GM23338 (cell line): ENCODE measurements at regions not wholly inside any gene's neighbourhood (a gene's known extent, or its start where the extent isn't known, plus 50 kb on each side); places are given as distances from the start of the nearest gene placed in this dataset.

Experiments used
- ATAC-seq: fragments of 200-7000 bp; cut with Tn5 transposase; 3 replicates; pipeline ENCODE4 v1.9.1; 2020
- DNase-seq: peaks from one replicate; pipeline ENCODE4 v3.0.0-alpha.2; 2015; ENCODE audit warnings: low spot score
- H2AFZ ChIP-seq: fragments of 200-600 bp; sonication (generic); 2 replicates; pipeline ENCODE4 v1.8.0; 2016; ENCODE audit warnings: antibody characterized with exemption, mild to moderate bottlenecking, moderate library complexity
- H3F3A ChIP-seq: fragments of 200-600 bp; sonication (generic); replicated peaks from 2 replicates; pipeline ENCODE4 v1.8.0; 2017; ENCODE audit warnings: antibody characterized with exemption, mixed run types, low read depth
- H3K27ac ChIP-seq: fragments of 200-600 bp; sonication (generic); 2 replicates; pipeline ENCODE4 v1.6.1; 2016; ENCODE audit warnings: low read depth
- H3K27me3 ChIP-seq: fragments of 200-600 bp; sonication (generic); 2 replicates; pipeline ENCODE4 v1.8.0; 2016; ENCODE audit warnings: mild to moderate bottlenecking, mixed run types, moderate library complexity; ENCODE audit not compliant: insufficient read depth
- H3K36me3 ChIP-seq: fragments of 200-600 bp; sonication (generic); 2 replicates; pipeline ENCODE4 v1.8.0; 2016; ENCODE audit warnings: mild to moderate bottlenecking; ENCODE audit not compliant: insufficient read depth
- H3K4me1 ChIP-seq: fragments of 200-600 bp; sonication (generic); 2 replicates; pipeline ENCODE4 v1.8.0; 2016; ENCODE audit warnings: mild to moderate bottlenecking, moderate library complexity; ENCODE audit not compliant: insufficient read depth
- H3K4me2 ChIP-seq: fragments of 200-600 bp; sonication (generic); 2 replicates; pipeline ENCODE4 v1.7.1; 2017; ENCODE audit warnings: mixed run types
- H3K4me3 ChIP-seq: fragments of 200-600 bp; sonication (generic); 2 replicates; pipeline ENCODE4 v1.6.1; 2016; ENCODE audit warnings: mixed run types
- H3K79me2 ChIP-seq: fragments of 200-600 bp; sonication (generic); replicated peaks from 2 replicates; pipeline ENCODE4 v1.8.0; 2017; ENCODE audit warnings: mild to moderate bottlenecking; ENCODE audit not compliant: insufficient read depth
- H3K9me2 ChIP-seq: fragments of 200-600 bp; sonication (generic); 2 replicates; pipeline ENCODE4 v1.8.0; 2017; ENCODE audit not compliant: insufficient read depth
- H4K20me1 ChIP-seq: fragments of 200-600 bp; sonication (generic); replicated peaks from 2 replicates; pipeline ENCODE4 v1.8.0; 2017; ENCODE audit warnings: mild to moderate bottlenecking; ENCODE audit not compliant: insufficient read depth
- H3K27ac Mint-ChIP-seq: 2 replicates; pipeline ENCODE4 v1.8.0; 2020; ENCODE audit warnings: inconsistent platforms, mild to moderate bottlenecking, moderate library complexity, mixed read lengths
- H3K27me3 Mint-ChIP-seq: 3 replicates; pipeline ENCODE4 v1.8.0; 2022; ENCODE audit warnings: low read depth, mild to moderate bottlenecking, moderate library complexity, mixed read lengths, inconsistent platforms; ENCODE audit not compliant: insufficient read depth, poor library complexity
- H3K36me3 Mint-ChIP-seq: 3 replicates; pipeline ENCODE4 v1.8.0; 2021; ENCODE audit warnings: low read depth, mild to moderate bottlenecking, inconsistent platforms, moderate library complexity, mixed read lengths
- H3K4me1 Mint-ChIP-seq: 3 replicates; pipeline ENCODE4 v1.8.0; 2020; ENCODE audit warnings: mild to moderate bottlenecking, inconsistent platforms, mixed read lengths
- H3K4me3 Mint-ChIP-seq: 3 replicates; pipeline ENCODE4 v1.8.0; 2021; ENCODE audit warnings: moderate library complexity, mild to moderate bottlenecking, inconsistent platforms, mixed read lengths
- H3K9me3 Mint-ChIP-seq: 3 replicates; pipeline ENCODE4 v1.8.0; 2020; ENCODE audit warnings: moderate library complexity, mild to moderate bottlenecking, inconsistent platforms, mixed read lengths
- CREB1 ChIP-seq: fragments of 250-450 bp; sonication (Bioruptor Pico); IDR thresholded peaks from 2 replicates; pipeline ENCODE4 v1.5.0; 2020; ENCODE audit warnings: low read depth, mild to moderate bottlenecking, moderate library complexity
- NANOG ChIP-seq: IDR thresholded peaks from 2 replicates; pipeline ENCODE4 v1.6.1; 2016; ENCODE audit warnings: antibody characterized with exemption, borderline replicate concordance
- POLR2AphosphoS5 ChIP-seq: IDR thresholded peaks from 2 replicates; pipeline ENCODE4 v1.6.1; 2016; ENCODE audit warnings: antibody characterized with exemption, low read depth
- STAT1 ChIP-seq: IDR thresholded peaks from one replicate; pipeline ENCODE4 v1.6.1; 2016; ENCODE audit warnings: antibody characterized with exemption; ENCODE audit not compliant: unreplicated experiment
- ZNF114 ChIP-seq: fragments of 250-450 bp; sonication (Bioruptor Pico); IDR thresholded peaks from 2 replicates; pipeline ENCODE4 v1.5.0; 2020; ENCODE audit warnings: mild to moderate bottlenecking, moderate library complexity
- ZNF331 ChIP-seq: fragments of 250-450 bp; sonication (Bioruptor Pico); IDR thresholded peaks from 2 replicates; pipeline ENCODE4 v1.5.0; 2020; ENCODE audit warnings: low read depth, mild to moderate bottlenecking, moderate library complexity
- TF ChIP-seq, protein P1 (sequence below): IDR thresholded peaks from one replicate; pipeline ENCODE4 v1.6.1; 2018; ENCODE audit warnings: antibody characterized with exemption; ENCODE audit not compliant: unreplicated experiment
- TF ChIP-seq, protein P2 (sequence below): fragments of 250-450 bp; sonication (Bioruptor Pico); IDR thresholded peaks from 2 replicates; pipeline ENCODE4 v1.5.0; 2020; ENCODE audit warnings: mild to moderate bottlenecking, moderate library complexity
- TF ChIP-seq, protein P3 (sequence below), 2 experiments: fragments of 200-600 bp in 1 of 2; sonication (generic) in 1 of 2; conservative IDR thresholded peaks; 2 replicates each; pipeline versions ENCODE4 v1.5.1 to v1.6.1; 2016 to 2017; ENCODE audit warnings: antibody characterized with exemption in 2 of 2, low read depth in 2 of 2, mild to moderate bottlenecking in 2 of 2, moderate library complexity in 1 of 2

GRCh38 chr22:34045311-34045710 is 125.0 kb upstream of the LARGE1 start (continued):
- TF ChIP-seq, protein P1, sequence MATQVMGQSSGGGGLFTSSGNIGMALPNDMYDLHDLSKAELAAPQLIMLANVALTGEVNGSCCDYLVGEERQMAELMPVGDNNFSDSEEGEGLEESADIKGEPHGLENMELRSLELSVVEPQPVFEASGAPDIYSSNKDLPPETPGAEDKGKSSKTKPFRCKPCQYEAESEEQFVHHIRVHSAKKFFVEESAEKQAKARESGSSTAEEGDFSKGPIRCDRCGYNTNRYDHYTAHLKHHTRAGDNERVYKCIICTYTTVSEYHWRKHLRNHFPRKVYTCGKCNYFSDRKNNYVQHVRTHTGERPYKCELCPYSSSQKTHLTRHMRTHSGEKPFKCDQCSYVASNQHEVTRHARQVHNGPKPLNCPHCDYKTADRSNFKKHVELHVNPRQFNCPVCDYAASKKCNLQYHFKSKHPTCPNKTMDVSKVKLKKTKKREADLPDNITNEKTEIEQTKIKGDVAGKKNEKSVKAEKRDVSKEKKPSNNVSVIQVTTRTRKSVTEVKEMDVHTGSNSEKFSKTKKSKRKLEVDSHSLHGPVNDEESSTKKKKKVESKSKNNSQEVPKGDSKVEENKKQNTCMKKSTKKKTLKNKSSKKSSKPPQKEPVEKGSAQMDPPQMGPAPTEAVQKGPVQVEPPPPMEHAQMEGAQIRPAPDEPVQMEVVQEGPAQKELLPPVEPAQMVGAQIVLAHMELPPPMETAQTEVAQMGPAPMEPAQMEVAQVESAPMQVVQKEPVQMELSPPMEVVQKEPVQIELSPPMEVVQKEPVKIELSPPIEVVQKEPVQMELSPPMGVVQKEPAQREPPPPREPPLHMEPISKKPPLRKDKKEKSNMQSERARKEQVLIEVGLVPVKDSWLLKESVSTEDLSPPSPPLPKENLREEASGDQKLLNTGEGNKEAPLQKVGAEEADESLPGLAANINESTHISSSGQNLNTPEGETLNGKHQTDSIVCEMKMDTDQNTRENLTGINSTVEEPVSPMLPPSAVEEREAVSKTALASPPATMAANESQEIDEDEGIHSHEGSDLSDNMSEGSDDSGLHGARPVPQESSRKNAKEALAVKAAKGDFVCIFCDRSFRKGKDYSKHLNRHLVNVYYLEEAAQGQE: no peak
- no peak for TF ChIP-seq POLR2AphosphoS5

GRCh38 chr22:34055525-34056200 is 135.4 kb upstream of the LARGE1 start:
- no peaks in the 10 kb centered on the region for H3K79me2 ChIP-seq
- H3F3A ChIP-seq: no peaks in the 10 kb centered on the region
- H3K27ac ChIP-seq: no peak overlapping the region
- no peaks in the 10 kb centered on the region for H3K27me3 ChIP-seq
- H3K4me3 ChIP-seq: no peak overlapping the region
- no peaks in the 10 kb centered on the region for H3K4me1 ChIP-seq
- DNase-seq (peak; percentile 86), ATAC-seq (peak; percentile 85)
- H3K36me3 ChIP-seq: 0 out of 2 replicates have a peak, but pooled peaks cover 3% of the 10 kb centered on the region
- no peak overlapping the region for H2AFZ ChIP-seq
- Mint-ChIP-seq H3K9me3 (peaks cover 43% of the 10 kb centered on the region), H3K27ac (no peak overlapping the region), H3K36me3 (peaks cover 14% of the 10 kb centered on the region), H3K27me3 (no peaks in the 10 kb centered on the region), H3K4me3 (no peak overlapping the region), H3K4me1 (peaks cover 4% of the 10 kb centered on the region; the same call in 2 of the 3 replicates)
- H4K20me1 ChIP-seq: no peaks in the 10 kb centered on the region
- H3K9me2 ChIP-seq: 0 out of 2 replicates have a peak, but pooled peaks cover 4% of the 10 kb centered on the region
- H3K4me2 ChIP-seq: no peak overlapping the region
- TF ChIP-seq, protein P2, sequence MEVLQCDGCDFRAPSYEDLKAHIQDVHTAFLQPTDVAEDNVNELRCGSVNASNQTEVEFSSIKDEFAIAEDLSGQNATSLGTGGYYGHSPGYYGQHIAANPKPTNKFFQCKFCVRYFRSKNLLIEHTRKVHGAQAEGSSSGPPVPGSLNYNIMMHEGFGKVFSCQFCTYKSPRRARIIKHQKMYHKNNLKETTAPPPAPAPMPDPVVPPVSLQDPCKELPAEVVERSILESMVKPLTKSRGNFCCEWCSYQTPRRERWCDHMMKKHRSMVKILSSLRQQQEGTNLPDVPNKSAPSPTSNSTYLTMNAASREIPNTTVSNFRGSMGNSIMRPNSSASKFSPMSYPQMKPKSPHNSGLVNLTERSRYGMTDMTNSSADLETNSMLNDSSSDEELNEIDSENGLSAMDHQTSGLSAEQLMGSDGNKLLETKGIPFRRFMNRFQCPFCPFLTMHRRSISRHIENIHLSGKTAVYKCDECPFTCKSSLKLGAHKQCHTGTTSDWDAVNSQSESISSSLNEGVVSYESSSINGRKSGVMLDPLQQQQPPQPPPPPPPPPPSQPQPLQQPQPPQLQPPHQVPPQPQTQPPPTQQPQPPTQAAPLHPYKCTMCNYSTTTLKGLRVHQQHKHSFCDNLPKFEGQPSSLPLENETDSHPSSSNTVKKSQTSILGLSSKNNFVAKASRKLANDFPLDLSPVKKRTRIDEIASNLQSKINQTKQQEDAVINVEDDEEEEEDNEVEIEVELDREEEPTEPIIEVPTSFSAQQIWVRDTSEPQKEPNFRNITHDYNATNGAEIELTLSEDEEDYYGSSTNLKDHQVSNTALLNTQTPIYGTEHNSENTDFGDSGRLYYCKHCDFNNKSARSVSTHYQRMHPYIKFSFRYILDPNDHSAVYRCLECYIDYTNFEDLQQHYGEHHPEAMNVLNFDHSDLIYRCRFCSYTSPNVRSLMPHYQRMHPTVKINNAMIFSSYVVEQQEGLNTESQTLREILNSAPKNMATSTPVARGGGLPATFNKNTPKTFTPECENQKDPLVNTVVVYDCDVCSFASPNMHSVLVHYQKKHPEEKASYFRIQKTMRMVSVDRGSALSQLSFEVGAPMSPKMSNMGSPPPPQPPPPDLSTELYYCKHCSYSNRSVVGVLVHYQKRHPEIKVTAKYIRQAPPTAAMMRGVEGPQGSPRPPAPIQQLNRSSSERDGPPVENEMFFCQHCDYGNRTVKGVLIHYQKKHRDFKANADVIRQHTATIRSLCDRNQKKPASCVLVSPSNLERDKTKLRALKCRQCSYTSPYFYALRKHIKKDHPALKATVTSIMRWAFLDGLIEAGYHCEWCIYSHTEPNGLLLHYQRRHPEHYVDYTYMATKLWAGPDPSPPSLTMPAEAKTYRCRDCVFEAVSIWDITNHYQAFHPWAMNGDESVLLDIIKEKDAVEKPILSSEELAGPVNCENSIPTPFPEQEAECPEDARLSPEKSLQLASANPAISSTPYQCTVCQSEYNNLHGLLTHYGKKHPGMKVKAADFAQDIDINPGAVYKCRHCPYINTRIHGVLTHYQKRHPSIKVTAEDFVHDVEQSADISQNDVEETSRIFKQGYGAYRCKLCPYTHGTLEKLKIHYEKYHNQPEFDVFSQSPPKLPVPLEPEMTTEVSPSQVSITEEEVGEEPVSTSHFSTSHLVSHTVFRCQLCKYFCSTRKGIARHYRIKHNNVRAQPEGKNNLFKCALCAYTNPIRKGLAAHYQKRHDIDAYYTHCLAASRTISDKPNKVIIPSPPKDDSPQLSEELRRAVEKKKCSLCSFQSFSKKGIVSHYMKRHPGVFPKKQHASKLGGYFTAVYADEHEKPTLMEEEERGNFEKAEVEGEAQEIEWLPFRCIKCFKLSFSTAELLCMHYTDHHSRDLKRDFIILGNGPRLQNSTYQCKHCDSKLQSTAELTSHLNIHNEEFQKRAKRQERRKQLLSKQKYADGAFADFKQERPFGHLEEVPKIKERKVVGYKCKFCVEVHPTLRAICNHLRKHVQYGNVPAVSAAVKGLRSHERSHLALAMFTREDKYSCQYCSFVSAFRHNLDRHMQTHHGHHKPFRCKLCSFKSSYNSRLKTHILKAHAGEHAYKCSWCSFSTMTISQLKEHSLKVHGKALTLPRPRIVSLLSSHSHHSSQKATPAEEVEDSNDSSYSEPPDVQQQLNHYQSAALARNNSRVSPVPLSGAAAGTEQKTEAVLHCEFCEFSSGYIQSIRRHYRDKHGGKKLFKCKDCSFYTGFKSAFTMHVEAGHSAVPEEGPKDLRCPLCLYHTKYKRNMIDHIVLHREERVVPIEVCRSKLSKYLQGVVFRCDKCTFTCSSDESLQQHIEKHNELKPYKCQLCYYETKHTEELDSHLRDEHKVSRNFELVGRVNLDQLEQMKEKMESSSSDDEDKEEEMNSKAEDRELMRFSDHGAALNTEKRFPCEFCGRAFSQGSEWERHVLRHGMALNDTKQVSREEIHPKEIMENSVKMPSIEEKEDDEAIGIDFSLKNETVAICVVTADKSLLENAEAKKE (CRISPR knock-in tag): no peak
- TF ChIP-seq ZNF331 (CRISPR knock-in tag) (no peak), POLR2AphosphoS5 (no peak), NANOG (no peak), STAT1 (no peak), ZNF114 (CRISPR knock-in tag) (no peak), CREB1 (no peak)
- TF ChIP-seq, protein P3, sequence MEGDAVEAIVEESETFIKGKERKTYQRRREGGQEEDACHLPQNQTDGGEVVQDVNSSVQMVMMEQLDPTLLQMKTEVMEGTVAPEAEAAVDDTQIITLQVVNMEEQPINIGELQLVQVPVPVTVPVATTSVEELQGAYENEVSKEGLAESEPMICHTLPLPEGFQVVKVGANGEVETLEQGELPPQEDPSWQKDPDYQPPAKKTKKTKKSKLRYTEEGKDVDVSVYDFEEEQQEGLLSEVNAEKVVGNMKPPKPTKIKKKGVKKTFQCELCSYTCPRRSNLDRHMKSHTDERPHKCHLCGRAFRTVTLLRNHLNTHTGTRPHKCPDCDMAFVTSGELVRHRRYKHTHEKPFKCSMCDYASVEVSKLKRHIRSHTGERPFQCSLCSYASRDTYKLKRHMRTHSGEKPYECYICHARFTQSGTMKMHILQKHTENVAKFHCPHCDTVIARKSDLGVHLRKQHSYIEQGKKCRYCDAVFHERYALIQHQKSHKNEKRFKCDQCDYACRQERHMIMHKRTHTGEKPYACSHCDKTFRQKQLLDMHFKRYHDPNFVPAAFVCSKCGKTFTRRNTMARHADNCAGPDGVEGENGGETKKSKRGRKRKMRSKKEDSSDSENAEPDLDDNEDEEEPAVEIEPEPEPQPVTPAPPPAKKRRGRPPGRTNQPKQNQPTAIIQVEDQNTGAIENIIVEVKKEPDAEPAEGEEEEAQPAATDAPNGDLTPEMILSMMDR (conservative IDR thresholded peaks at IDR 0.05; ENCODE audit: low read depth in 2 of 2): peak; percentile 59 to 76
